HG03575 (cell line): ENCODE measurements at regions not wholly inside any gene's neighbourhood (a gene's known extent, or its start where the extent isn't known, plus 50 kb on each side); places are given as distances from the start of the nearest gene placed in this dataset.
"Not testable (repeated sequence)": the region's sequence is repeated elsewhere in the genome, so short reads cannot be mapped to it uniquely, and the experiment has no call there.

Experiments
- ATAC-seq: cut with Tn5 transposase; IDR thresholded peaks from one replicate; pipeline ENCODE4 v1.9.1; 2021; ENCODE audit not compliant: unreplicated experiment, insufficient number of reproducible peaks, low FRiP score; ENCODE audit errors: extremely low read depth

- ATAC-seq, result no peak
Measured at GRCh38 chr1:164369698-164370365, 189.2 kb upstream of the PBX1 start.

- no peak for ATAC-seq
Measured at GRCh38 chr1:164380893-164381292, 178.1 kb upstream of the PBX1 start.

GRCh38 chr1:164382384-164382783 lies 176.6 kb upstream of the PBX1 start:
- no peak for ATAC-seq

- no peak for ATAC-seq
Measured at GRCh38 chr1:164384262-164384661, 174.7 kb upstream of the PBX1 start.

- no peak for ATAC-seq
Measured at GRCh38 chr1:164417016-164417704, 141.8 kb upstream of the PBX1 start.

GRCh38 chr1:164423136-164423535 lies 135.8 kb upstream of the PBX1 start:
- no peak for ATAC-seq

GRCh38 chr1:164433141-164433817 lies 125.7 kb upstream of the PBX1 start:
- no peak for ATAC-seq

GRCh38 chr1:164433818-164434170 lies 125.2 kb upstream of the PBX1 start:
- no peak for ATAC-seq

GRCh38 chr1:164440232-164440631 lies 118.8 kb upstream of the PBX1 start:
- ATAC-seq, result no peak

- ATAC-seq, result no peak
Measured at GRCh38 chr1:164443166-164443565, 115.8 kb upstream of the PBX1 start.

- ATAC-seq, result no peak
Measured at GRCh38 chr1:164443836-164444235, 115.1 kb upstream of the PBX1 start.

- no peak for ATAC-seq
Measured at GRCh38 chr1:164446020-164446419, 113.0 kb upstream of the PBX1 start.

GRCh38 chr1:164452549-164452948 lies 106.4 kb upstream of the PBX1 start:
- no peak for ATAC-seq

- no peak for ATAC-seq
Measured at GRCh38 chr1:164456272-164456671, 102.7 kb upstream of the PBX1 start.

- ATAC-seq, result not testable (repeated sequence)
Measured at GRCh38 chr1:164459176-164459575, 99.8 kb upstream of the PBX1 start.

- ATAC-seq, result no peak
Measured at GRCh38 chr1:164466001-164466421, 93.0 kb upstream of the PBX1 start.

- ATAC-seq, result no peak
Measured at GRCh38 chr1:164466429-164466828, 92.6 kb upstream of the PBX1 start.

GRCh38 chr1:164470996-164471395 lies 88.0 kb upstream of the PBX1 start:
- no peak for ATAC-seq

GRCh38 chr1:164472841-164473240 lies 86.1 kb upstream of the PBX1 start:
- no peak for ATAC-seq

GRCh38 chr1:164473544-164473943 lies 85.4 kb upstream of the PBX1 start:
- ATAC-seq, result no peak
